K562 (cell line): ENCODE measurements at regions not wholly inside any gene's neighbourhood (a gene's known extent, or its start where the extent isn't known, plus 50 kb on each side); places are given as distances from the start of the nearest gene placed in this dataset.
A peak's percentile ranks its signal among the peaks of the same experiment; 100 is the strongest.

Experiments used
- ATAC-seq: fragments of 200-7000 bp; cut with Tn5 transposase; 3 replicates; pipeline ENCODE4 v1.9.1; 2020; ENCODE audit warnings: moderate library complexity
- BruUV-seq: library from RNA; stranded (reverse); fragments of 400-500 nt; replicated peaks from 2 replicates; lab custom pipeline; 2021; lab: Mats Ljungman, UMichigan
- CTCF ChIA-PET: fragments of 300-600 bp; formaldehyde crosslinking; extraction: SDS; loops from one replicate; lab custom pipeline; 2021; ENCODE audit warnings: low intra/inter-chr PET ratio; lab: Yijun Ruan, JAX
- POLR2A ChIA-PET: fragments of 300-600, 350-650 bp; sonication (Branson Sonifier 250); formaldehyde crosslinking; extraction: SDS; loops from one replicate; lab custom pipeline; 2021; ENCODE audit warnings: antibody characterized with exemption, inconsistent platforms; lab: Yijun Ruan, JAX
- DNase-seq, 4 experiments: peaks; one replicate each; pipeline versions ENCODE4 v3.0.0 to v3.0.0-alpha.2; 2011 to 2018; ENCODE audit warnings: low spot score in 3 of 4, mixed read lengths in 3 of 4; ENCODE audit errors: extremely low read depth in 1 of 4
- FAIRE-seq: peaks from 2 replicates; lab custom pipeline; 2011; peaks lifted over from hg19 to GRCh38; lab: Jason Lieb, UNC
- H2AFZ ChIP-seq: 2 replicates; pipeline ENCODE4 v1.6.0; 2011; ENCODE audit warnings: low read depth, low read length, control low read depth, inconsistent platforms
- H3K27ac ChIP-seq: fragments of 200-600 bp; 3 replicates; pipeline ENCODE4 v1.8.0; 2011; ENCODE audit warnings: low read depth, mild to moderate bottlenecking, control low read depth, inconsistent platforms, low read length, moderate library complexity, mixed read lengths; ENCODE audit errors: extremely low read depth
- H3K27me3 ChIP-seq, 2 experiments: fragments of 300-600 bp in 1 of 2; 2 replicates in 1 of 2; 3 replicates in 1 of 2; pipeline versions ENCODE4 v1.6.0 to v1.8.0; 2011; ENCODE audit warnings: inconsistent platforms in 2 of 2, low read length in 2 of 2, mild to moderate bottlenecking in 1 of 2, mixed read lengths in 1 of 2, moderate library complexity in 1 of 2; ENCODE audit not compliant: control insufficient read depth in 2 of 2, insufficient read depth in 2 of 2
- H3K36me3 ChIP-seq: fragments of 300-600 bp; 3 replicates; pipeline ENCODE4 v1.8.0; 2011; ENCODE audit warnings: mild to moderate bottlenecking, low read length, inconsistent platforms; ENCODE audit not compliant: control insufficient read depth, insufficient read depth
- H3K4me1 ChIP-seq, 2 experiments: fragments of 200-600 bp in 1 of 2; replicated peaks in 1 of 2; 2 replicates in 1 of 2; 3 replicates in 1 of 2; pipeline versions ENCODE4 v1.5.1 to v1.8.0; 2011; ENCODE audit warnings: inconsistent platforms in 2 of 2, low read length in 2 of 2, mild to moderate bottlenecking in 1 of 2, mixed read lengths in 1 of 2, moderate library complexity in 1 of 2; ENCODE audit not compliant: control insufficient read depth in 2 of 2, insufficient read depth in 2 of 2
- H3K4me2 ChIP-seq: 2 replicates; pipeline ENCODE4 v1.6.1; 2011; ENCODE audit warnings: low read length, control low read depth, inconsistent platforms, mixed read lengths; ENCODE audit not compliant: insufficient read depth
- H3K4me3 ChIP-seq: fragments of 200-600 bp; sonication (generic), shearing (Covaris generic); 2 replicates; pipeline ENCODE4 v1.5.1; 2016; ENCODE audit warnings: control low read depth, inconsistent platforms
- H3K79me2 ChIP-seq: fragments of 200-600 bp; 3 replicates; pipeline ENCODE4 v1.8.0; 2011; ENCODE audit warnings: low read length, inconsistent platforms; ENCODE audit not compliant: control insufficient read depth, insufficient read depth
- H3K9ac ChIP-seq, 2 experiments: 2 replicates each; pipeline versions ENCODE4 v1.6.0 to v1.6.1; 2011; ENCODE audit warnings: low read depth in 2 of 2, low read length in 2 of 2, control low read depth in 1 of 2, inconsistent platforms in 1 of 2, mild to moderate bottlenecking in 1 of 2, mixed read lengths in 1 of 2; ENCODE audit not compliant: insufficient read depth in 1 of 2
- H3K9me1 ChIP-seq: one replicate; pipeline ENCODE4 v1.6.0; 2011; ENCODE audit warnings: inconsistent platforms, mild to moderate bottlenecking, low read length, moderate library complexity; ENCODE audit not compliant: control insufficient read depth, insufficient read depth
- H3K9me3 ChIP-seq: replicated peaks from 2 replicates; pipeline ENCODE4 v1.5.1; 2011; ENCODE audit warnings: low read depth, low read length, inconsistent platforms; ENCODE audit not compliant: control insufficient read depth, insufficient read depth
- H4K20me1 ChIP-seq: replicated peaks from 2 replicates; pipeline ENCODE4 v1.6.1; 2011; ENCODE audit warnings: low read length, inconsistent platforms, mixed read lengths; ENCODE audit not compliant: control insufficient read depth, insufficient read depth
- BCOR ChIP-seq: fragments of 450-650 bp; IDR thresholded peaks from 2 replicates; pipeline ENCODE4 v1.6.1; 2016
- CBFB ChIP-seq: sonication (generic); formaldehyde crosslinking; IDR thresholded peaks from 2 replicates; pipeline ENCODE4 v1.4.0; 2020; ENCODE audit warnings: mild to moderate bottlenecking, missing genetic modification reagents
- CREM ChIP-seq: IDR thresholded peaks from 2 replicates; pipeline ENCODE4 v1.6.1; 2014; ENCODE audit warnings: antibody characterized with exemption, low read depth
- CTBP1 ChIP-seq: fragments of 450-650 bp; IDR thresholded peaks from 2 replicates; pipeline ENCODE4 v1.6.1; 2016; ENCODE audit warnings: borderline replicate concordance
- GTF2E2 ChIP-seq: fragments of 200-800 bp; sonication (Bioruptor generic); IDR thresholded peaks from 2 replicates; pipeline ENCODE4 v1.6.1; 2016; ENCODE audit warnings: missing genetic modification characterization, missing compliant biosample characterization
- KDM1A ChIP-seq, 2 experiments: fragments of 450-650 bp; IDR thresholded peaks; 2 replicates each; pipeline ENCODE4 v1.6.1; 2016; ENCODE audit warnings: mild to moderate bottlenecking in 2 of 2
- MECOM ChIP-seq: fragments of 250-450 bp; sonication (Bioruptor Pico); IDR thresholded peaks from 2 replicates; pipeline ENCODE4 v1.8.0; 2022; ENCODE audit warnings: inconsistent platforms
- NFIC ChIP-seq: fragments of 450-650 bp; IDR thresholded peaks from 2 replicates; pipeline ENCODE4 v1.6.1; 2017; ENCODE audit warnings: mild to moderate bottlenecking, inconsistent platforms
- POLR2A ChIP-seq: fragments of 450-650 bp; conservative IDR thresholded peaks from 2 replicates; pipeline ENCODE4 v1.6.1; 2016
- RBM25 ChIP-seq: fragments of 200-400 bp; formaldehyde crosslinking; IDR thresholded peaks from 2 replicates; pipeline ENCODE4 v1.6.1; 2018; ENCODE audit warnings: low read length, low read depth, moderate library complexity; ENCODE audit not compliant: severe bottlenecking
- SREBF2 ChIP-seq: sonication (generic); formaldehyde crosslinking; IDR thresholded peaks from 2 replicates; pipeline ENCODE4 v1.4.0; 2020; ENCODE audit warnings: mild to moderate bottlenecking, missing genetic modification reagents
- STAT5A ChIP-seq: IDR thresholded peaks from 2 replicates; pipeline ENCODE4 v1.6.1; 2012; ENCODE audit warnings: low read length, inconsistent platforms, borderline replicate concordance
- ZBTB8A ChIP-seq: fragments of 450-650 bp; IDR thresholded peaks from 2 replicates; pipeline ENCODE4 v1.6.1; 2018; ENCODE audit warnings: mild to moderate bottlenecking, moderate library complexity; ENCODE audit not compliant: partially characterized antibody
- ZEB2 ChIP-seq: fragments of 450-650 bp; IDR thresholded peaks from 2 replicates; pipeline ENCODE4 v1.6.1; 2016
- ZFP36 ChIP-seq: fragments of 150-350 bp; IDR thresholded peaks from 2 replicates; pipeline ENCODE4 v1.6.1; 2018; ENCODE audit warnings: low read length, low read depth; ENCODE audit not compliant: partially characterized antibody
- ZKSCAN8 ChIP-seq: fragments of 200-800 bp; sonication (Bioruptor generic); IDR thresholded peaks from 2 replicates; pipeline ENCODE4 v1.6.1; 2016; ENCODE audit warnings: missing genetic modification characterization, missing compliant biosample characterization
- ZNF354B ChIP-seq: fragments of 250-450 bp; sonication (Bioruptor Pico); IDR thresholded peaks from 2 replicates; pipeline ENCODE4 v1.4.0; 2020
- ZNF445 ChIP-seq: fragments of 250-450 bp; sonication (Bioruptor Pico); IDR thresholded peaks from 2 replicates; pipeline ENCODE4 v1.4.0; 2020; ENCODE audit warnings: low read depth, mild to moderate bottlenecking, moderate library complexity
- ZNF584 ChIP-seq: fragments of 200-800 bp; sonication (Bioruptor generic); IDR thresholded peaks from 2 replicates; pipeline ENCODE4 v1.6.1; 2016; ENCODE audit warnings: low read depth, mild to moderate bottlenecking, missing genetic modification characterization, missing compliant biosample characterization
- WGBS: fragments of 100-300 bp; shearing (Covaris generic); methylation state at CpG from one replicate; pipeline ENCODE4 v1.1.6; 2016; ENCODE audit warnings: low coverage, mixed read lengths; ENCODE audit not compliant: insufficient coverage; ENCODE audit errors: missing lambda C conversion rate; 5-methylcytosine and 5-hydroxymethylcytosine counted together
- in situ Hi-C: fragments of 300-500 bp; cut with MboI; formaldehyde crosslinking; loops from 4 replicates; pipeline ENCODE4 v1.15.0; 2018; ENCODE audit warnings: inconsistent platforms, mixed read lengths
- intact Hi-C: fragments of 100-400 bp; cut with micrococcal nuclease; formaldehyde crosslinking; loops from 2 replicates; pipeline ENCODE4 v1.14.2; 2022
- TF ChIP-seq, protein P1 (sequence below): sonication (generic); formaldehyde crosslinking; IDR thresholded peaks from 2 replicates; pipeline ENCODE4 v1.8.0; 2022; ENCODE audit warnings: missing genetic modification reagents, mild to moderate bottlenecking, borderline replicate concordance
- TF ChIP-seq, protein P2 (sequence below): IDR thresholded peaks from 2 replicates; pipeline ENCODE4 v1.6.1; 2011; ENCODE audit not compliant: insufficient read length; ENCODE audit errors: extremely low read depth
- TF ChIP-seq, protein P3 (sequence below): sonication (generic); formaldehyde crosslinking; IDR thresholded peaks from 2 replicates; pipeline ENCODE4 v1.8.0; 2022; ENCODE audit warnings: mild to moderate bottlenecking, low read depth, missing genetic modification reagents

DNA sequence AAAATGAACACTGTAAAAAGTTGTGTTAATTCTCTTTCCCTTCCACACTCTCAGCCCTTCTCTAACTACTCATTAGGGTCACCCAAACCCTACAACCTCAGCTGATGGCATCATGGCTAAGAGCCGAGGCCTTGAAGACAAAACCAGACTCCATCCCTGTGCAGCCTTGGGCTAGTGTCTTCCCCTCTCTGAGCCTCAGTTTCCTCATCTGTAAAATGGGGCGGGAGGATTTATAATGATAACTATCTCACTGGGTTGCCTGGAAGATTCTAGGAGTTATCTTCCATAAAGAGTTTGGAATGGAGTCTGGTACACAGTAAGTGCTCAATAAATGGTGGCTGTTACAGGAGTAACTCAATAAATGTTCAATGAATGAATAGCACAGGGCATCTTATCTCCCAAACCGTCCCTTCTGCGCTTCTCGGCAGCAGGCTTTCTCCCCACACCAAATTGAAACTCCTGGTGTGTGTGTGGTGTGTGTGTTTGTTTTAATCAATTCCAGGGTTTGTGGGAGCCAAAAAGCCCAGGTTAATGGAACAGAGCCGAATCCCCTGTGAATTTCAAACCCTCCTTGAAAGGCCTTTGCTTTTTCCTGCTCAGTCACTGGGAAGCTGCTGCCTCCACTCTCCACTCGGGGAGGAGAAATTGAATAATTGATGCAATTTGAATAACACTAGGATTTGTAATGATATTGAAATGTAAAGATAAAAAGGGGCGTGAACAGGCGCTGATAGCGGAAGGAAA, 61.2 kb upstream of the FAM222A start:
- no TSS peak for BruUV-seq
- POLR2A ChIA-PET = no interaction called here
- H3K4me3 ChIP-seq = no peak overlapping the region
- H3K27ac ChIP-seq = no peak overlapping the region
- no peak overlapping the region for H3K9ac ChIP-seq
- in situ Hi-C loops (no loop called here), intact Hi-C loops (no loop called here)
- no peak overlapping the region for H3K4me2 ChIP-seq
- DNase-seq (no peak), FAIRE-seq (no peak), ATAC-seq (no peak)
- H4K20me1 ChIP-seq = peaks cover 18% of the 10 kb centered on the region; the same call in 1 of the 2 replicates
- no peaks in the 10 kb centered on the region for H3K9me1 ChIP-seq
- no peaks in the 10 kb centered on the region for H3K79me2 ChIP-seq
- no peaks in the 10 kb centered on the region for H3K4me1 ChIP-seq
- no peaks in the 10 kb centered on the region for H3K9me3 ChIP-seq
- no peaks in the 10 kb centered on the region for H3K36me3 ChIP-seq
- H2AFZ ChIP-seq = no peak overlapping the region
- 2% methylated on average over 10 of the region's 10 CpGs for WGBS
- H3K27me3 ChIP-seq = peaks cover 23 to 86% of the 10 kb centered on the region in 2 experiments; a peak in 4 of 5 replicates
- CTCF ChIA-PET = no interaction called here
- TF ChIP-seq, protein P1, sequence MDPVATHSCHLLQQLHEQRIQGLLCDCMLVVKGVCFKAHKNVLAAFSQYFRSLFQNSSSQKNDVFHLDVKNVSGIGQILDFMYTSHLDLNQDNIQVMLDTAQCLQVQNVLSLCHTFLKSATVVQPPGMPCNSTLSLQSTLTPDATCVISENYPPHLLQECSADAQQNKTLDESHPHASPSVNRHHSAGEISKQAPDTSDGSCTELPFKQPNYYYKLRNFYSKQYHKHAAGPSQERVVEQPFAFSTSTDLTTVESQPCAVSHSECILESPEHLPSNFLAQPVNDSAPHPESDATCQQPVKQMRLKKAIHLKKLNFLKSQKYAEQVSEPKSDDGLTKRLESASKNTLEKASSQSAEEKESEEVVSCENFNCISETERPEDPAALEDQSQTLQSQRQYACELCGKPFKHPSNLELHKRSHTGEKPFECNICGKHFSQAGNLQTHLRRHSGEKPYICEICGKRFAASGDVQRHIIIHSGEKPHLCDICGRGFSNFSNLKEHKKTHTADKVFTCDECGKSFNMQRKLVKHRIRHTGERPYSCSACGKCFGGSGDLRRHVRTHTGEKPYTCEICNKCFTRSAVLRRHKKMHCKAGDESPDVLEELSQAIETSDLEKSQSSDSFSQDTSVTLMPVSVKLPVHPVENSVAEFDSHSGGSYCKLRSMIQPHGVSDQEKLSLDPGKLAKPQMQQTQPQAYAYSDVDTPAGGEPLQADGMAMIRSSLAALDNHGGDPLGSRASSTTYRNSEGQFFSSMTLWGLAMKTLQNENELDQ (CRISPR knock-in tag) = no peak
- TF ChIP-seq ZNF584 (CRISPR knock-in tag) (no peak), CBFB (no peak), CREM (no peak), ZNF445 (CRISPR knock-in tag) (no peak), BCOR (peak; percentile 73; the same call in 1 of the 2 replicates), ZKSCAN8 (CRISPR knock-in tag) (peak; percentile 75; the same call in 1 of the 2 replicates), KDM1A (IDR thresholded peaks at IDR 0.05) (peak in 1 of 2 experiments; percentile 47; a peak in 2 of 4 replicates), POLR2A (no peak), STAT5A (no peak), GTF2E2 (tag) (no peak), MECOM (CRISPR knock-in tag) (no peak), ZFP36 (peak; percentile 9), SREBF2 (CRISPR knock-in tag) (no peak), RBM25 (peak; percentile 81), ZEB2 (no peak), ZNF354B (CRISPR knock-in tag) (no peak), NFIC (no peak), ZBTB8A (no peak), CTBP1 (no peak)
- TF ChIP-seq, protein P2, sequence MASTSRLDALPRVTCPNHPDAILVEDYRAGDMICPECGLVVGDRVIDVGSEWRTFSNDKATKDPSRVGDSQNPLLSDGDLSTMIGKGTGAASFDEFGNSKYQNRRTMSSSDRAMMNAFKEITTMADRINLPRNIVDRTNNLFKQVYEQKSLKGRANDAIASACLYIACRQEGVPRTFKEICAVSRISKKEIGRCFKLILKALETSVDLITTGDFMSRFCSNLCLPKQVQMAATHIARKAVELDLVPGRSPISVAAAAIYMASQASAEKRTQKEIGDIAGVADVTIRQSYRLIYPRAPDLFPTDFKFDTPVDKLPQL = no peak
- TF ChIP-seq, protein P3, sequence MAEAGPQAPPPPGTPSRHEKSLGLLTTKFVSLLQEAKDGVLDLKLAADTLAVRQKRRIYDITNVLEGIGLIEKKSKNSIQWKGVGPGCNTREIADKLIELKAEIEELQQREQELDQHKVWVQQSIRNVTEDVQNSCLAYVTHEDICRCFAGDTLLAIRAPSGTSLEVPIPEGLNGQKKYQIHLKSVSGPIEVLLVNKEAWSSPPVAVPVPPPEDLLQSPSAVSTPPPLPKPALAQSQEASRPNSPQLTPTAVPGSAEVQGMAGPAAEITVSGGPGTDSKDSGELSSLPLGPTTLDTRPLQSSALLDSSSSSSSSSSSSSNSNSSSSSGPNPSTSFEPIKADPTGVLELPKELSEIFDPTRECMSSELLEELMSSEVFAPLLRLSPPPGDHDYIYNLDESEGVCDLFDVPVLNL = no peak
